NCI-H345 (cell line): ENCODE measurements at regions not wholly inside any gene's neighbourhood (a gene's known extent, or its start where the extent isn't known, plus 50 kb on each side); places are given as distances from the start of the nearest gene placed in this dataset.
A peak's percentile ranks its signal among the peaks of the same experiment; 100 is the strongest.
"Not testable (repeated sequence)": the region's sequence is repeated elsewhere in the genome, so short reads cannot be mapped to it uniquely, and the experiment has no call there.

Experiments
- DNase-seq: peaks from one replicate; lab custom pipeline; 2025; lab: John Stamatoyannopoulos, UW

- DNase-seq = no peak
Measured at GRCh38 chr12:25424211-25424731, 128.8 kb downstream of the LMNTD1 start.

- DNase-seq = no peak
Measured at GRCh38 chr12:25423355-25424050, 129.6 kb downstream of the LMNTD1 start.

- no peak for DNase-seq
Measured at GRCh38 chr12:25422241-25422640, 130.8 kb downstream of the LMNTD1 start.

- no peak for DNase-seq
Measured at GRCh38 chr12:25421651-25422167, 131.4 kb downstream of the LMNTD1 start.

GRCh38 chr12:25420116-25420515 lies 133.0 kb downstream of the LMNTD1 start:
- DNase-seq = no peak

GRCh38 chr12:25419595-25419994 lies 133.5 kb downstream of the LMNTD1 start:
- no peak for DNase-seq

GRCh38 chr12:25417071-25417470 lies 136.0 kb downstream of the LMNTD1 start:
- no peak for DNase-seq

- no peak for DNase-seq
Measured at GRCh38 chr12:25416516-25416915, 136.6 kb downstream of the LMNTD1 start.

GRCh38 chr12:25415004-25415403 lies 138.1 kb downstream of the LMNTD1 start:
- DNase-seq = no peak

- no peak for DNase-seq
Measured at GRCh38 chr12:25412735-25413134, 140.3 kb downstream of the LMNTD1 start.

- no peak for DNase-seq
Measured at GRCh38 chr12:25404955-25405354, 148.1 kb downstream of the LMNTD1 start.

- DNase-seq = no peak
Measured at GRCh38 chr12:25401547-25402345, 151.0 kb upstream of the KRAS start.

GRCh38 chr12:25397001-25397400 lies 146.3 kb upstream of the KRAS start:
- no peak for DNase-seq

GRCh38 chr12:25395227-25395626 lies 144.5 kb upstream of the KRAS start:
- no peak for DNase-seq

- not testable (repeated sequence) for DNase-seq
Measured at GRCh38 chr12:25394775-25395174, 144.0 kb upstream of the KRAS start.

GRCh38 chr12:25394025-25394424 lies 143.3 kb upstream of the KRAS start:
- DNase-seq = no peak

- not testable (repeated sequence) for DNase-seq
Measured at GRCh38 chr12:25391346-25391745, 140.6 kb upstream of the KRAS start.

GRCh38 chr12:25388183-25388582 lies 137.5 kb upstream of the KRAS start:
- no peak for DNase-seq

- DNase-seq = no peak
Measured at GRCh38 chr12:25387732-25388050, 137.0 kb upstream of the KRAS start.

- DNase-seq = peak; percentile 88
Measured at GRCh38 chr12:25386831-25387731, 136.4 kb upstream of the KRAS start.

GRCh38 chr12:25384893-25385248 lies 134.1 kb upstream of the KRAS start:
- no peak for DNase-seq
